Endometrium (tissue), 2 donors: ENCODE measurements at regions not wholly inside any gene's neighbourhood (a gene's known extent, or its start where the extent isn't known, plus 50 kb on each side); places are given as distances from the start of the nearest gene placed in this dataset.
"Not testable (repeated sequence)": the region's sequence is repeated elsewhere in the genome, so short reads cannot be mapped to it uniquely, and the experiment has no call there.

ENCODE experiments used
- FAIRE-seq: peaks from 2 replicates; lab custom pipeline; 2012; peaks lifted over from hg19 to GRCh38; lab: Jason Lieb, UNC
- donor health status: control.
- donor health status: control.

- FAIRE-seq = not testable (repeated sequence)
Observed at GRCh38 chr9:85880507-85880906, 60.4 kb upstream of the NAA35 start.

GRCh38 chr9:85884256-85884655 is 56.7 kb upstream of the NAA35 start:
- FAIRE-seq = no peak

- no peak for FAIRE-seq
Observed at GRCh38 chr9:85890962-85891361, 50.0 kb upstream of the NAA35 start.
